HG03103 (cell line): ENCODE measurements at regions not wholly inside any gene's neighbourhood (a gene's known extent, or its start where the extent isn't known, plus 50 kb on each side); places are given as distances from the start of the nearest gene placed in this dataset.

Source experiments
- ATAC-seq: cut with Tn5 transposase; IDR thresholded peaks from one replicate; pipeline ENCODE4 v1.9.1; 2021; ENCODE audit warnings: low read depth; ENCODE audit not compliant: unreplicated experiment

DNA sequence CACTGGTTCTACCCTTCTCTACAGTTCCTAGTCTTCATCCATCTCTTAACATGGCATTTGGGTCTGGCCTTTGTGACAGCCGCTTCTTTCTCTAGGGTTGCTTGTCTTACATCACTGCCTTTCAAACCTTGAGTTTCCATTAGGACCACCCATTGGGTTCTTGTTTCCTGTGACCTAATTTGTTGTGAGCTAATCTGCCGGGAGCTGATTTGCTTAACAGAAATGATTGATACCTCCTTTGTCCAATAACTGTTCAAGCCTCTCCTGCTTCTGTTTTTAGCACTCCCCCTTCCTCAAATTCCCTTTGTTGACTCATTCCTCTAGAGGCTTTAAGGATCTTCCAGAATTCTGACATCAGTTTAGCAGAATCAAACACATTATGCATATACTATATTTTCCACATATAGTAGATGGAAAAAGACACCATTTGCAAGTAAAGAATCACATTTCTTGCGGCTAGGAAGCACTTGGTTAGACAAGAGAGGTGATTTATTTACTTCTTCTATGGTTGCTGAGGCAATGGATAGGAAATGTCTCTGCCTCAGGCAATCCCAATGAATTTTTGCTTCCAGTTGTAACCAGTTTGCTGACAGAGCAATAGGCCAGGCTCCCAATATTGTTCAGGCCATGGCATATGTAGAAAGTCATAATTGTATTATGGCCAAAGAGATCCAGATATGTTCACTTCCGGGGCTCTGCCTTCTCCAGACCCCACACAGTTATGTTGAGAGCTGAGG is 130.7 kb downstream of the SNX19 start:
- ATAC-seq: no peak

DNA sequence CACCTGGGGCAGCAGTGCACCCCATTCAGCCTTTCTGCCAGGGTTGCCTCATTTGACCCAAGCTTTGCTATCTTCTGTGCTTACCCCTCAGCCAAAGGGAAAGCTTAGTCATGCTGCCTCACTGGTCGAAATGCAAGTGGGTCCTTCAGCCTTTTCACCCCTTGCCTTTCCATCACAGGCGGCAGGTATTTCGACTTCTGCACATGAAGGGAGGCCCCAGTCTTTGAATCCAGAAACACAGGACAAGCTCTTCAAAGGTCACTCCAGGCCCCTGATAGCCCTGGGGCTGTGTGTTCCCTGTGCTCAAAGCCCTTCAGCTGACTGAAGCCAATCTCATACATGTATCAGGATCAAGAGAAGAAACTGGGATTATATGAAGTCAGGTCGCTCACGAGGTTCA is 129.7 kb downstream of the SNX19 start:
- no peak for ATAC-seq

DNA sequence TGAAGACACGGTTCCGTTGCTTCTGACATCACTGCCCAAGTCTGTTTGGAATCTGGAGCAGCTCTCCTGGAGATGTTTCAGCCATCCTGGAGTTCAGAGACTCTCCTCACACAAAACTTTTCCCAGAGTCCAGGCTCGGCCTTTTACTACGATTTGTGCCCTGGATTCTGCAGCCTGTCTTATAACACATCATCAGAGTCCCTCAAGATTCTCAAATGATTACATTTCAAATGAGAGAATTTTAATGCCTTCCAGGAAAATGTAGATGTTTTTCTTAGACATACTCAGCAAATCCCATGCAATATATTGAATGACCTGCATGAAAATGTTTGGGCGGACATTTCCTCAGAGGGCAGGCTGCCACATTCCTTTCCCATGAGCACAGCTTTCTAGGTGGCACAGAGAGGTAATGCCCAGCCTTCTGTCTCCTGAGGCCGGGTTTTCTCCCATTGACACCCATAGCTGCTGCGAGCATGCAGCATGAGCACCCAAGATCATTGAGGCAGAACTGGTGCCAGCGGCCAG is 129.1 kb downstream of the SNX19 start:
- ATAC-seq: no peak

DNA sequence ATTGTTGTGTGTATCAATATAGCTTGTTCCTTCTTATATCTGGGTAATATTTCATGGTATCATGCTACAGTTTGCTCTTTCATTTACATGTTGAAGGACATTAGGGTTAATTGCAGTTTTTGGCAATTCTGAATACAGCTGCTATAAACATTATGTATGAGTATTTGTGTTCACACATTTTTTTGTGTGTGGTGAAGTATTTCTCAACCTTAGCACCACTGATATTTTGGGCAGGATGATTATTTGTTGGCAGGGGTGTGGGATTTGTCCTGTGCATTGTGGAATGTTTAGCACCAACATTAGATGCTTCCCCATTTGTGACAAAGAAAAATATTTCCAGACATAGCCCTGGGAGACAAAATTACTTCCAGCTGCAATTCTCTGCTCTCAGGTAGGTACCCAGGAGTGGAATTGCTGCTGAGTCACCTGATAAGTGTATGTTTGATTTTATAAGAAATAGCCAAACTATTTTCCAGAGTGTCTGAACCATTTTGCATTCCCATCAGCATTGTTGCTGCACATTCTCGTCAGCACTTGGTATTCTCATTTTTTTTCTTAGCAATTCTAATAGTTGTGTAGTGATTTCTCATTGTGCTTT is 128.2 kb downstream of the SNX19 start:
- ATAC-seq: no peak

DNA sequence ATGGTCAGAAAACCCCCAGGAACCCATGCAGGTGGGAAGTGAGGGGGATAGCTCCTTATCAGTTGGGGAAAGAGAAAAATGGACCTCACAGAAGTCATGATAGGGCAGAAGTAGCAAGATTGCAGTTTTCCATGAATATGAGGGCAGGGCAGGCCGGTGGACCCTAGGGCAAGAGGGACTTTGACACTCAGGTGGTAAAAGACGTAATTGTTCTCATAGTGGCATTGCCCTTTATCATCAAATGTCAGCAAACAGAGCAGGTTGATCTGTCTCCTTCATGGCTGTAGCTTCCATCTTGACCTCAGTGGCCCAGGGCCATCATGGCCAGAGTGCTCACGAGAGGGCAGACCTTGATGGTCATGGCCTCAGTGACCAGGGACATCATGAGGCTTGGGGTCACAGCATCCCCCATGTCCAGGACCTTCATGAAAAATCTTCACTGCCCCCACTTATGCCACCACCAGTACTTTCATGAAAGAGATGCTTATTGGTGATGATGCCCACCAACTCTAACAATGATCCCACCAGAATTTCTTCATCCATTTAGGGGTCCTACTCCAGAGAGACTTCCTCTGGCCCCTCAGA is 127.1 kb downstream of the SNX19 start:
- no peak for ATAC-seq

DNA sequence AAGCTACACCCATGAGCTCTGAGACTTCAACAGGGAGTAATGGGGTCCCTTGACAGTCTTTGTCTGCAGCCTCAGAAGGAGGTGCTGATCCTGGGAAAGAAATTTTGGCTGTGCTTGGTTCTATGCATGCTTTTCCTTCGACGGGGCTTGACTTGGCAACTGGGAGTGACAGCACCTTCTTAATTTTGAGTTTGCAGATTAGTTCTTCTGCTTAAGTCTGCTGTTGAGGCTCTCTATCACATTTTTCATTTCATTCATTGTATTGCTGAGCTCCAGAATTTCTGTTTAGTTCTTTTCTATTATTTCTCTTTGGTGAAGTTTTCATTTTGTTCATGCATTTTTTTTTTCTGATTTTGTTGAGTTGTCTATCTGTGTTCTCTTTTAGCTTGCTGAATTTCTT is 125.6 kb downstream of the SNX19 start:
- no peak for ATAC-seq

GRCh38 chr11:130792772-130793171 is 123.5 kb downstream of the SNX19 start:
- no peak for ATAC-seq

GRCh38 chr11:130796828-130797227 is 119.5 kb downstream of the SNX19 start:
- ATAC-seq: no peak

DNA sequence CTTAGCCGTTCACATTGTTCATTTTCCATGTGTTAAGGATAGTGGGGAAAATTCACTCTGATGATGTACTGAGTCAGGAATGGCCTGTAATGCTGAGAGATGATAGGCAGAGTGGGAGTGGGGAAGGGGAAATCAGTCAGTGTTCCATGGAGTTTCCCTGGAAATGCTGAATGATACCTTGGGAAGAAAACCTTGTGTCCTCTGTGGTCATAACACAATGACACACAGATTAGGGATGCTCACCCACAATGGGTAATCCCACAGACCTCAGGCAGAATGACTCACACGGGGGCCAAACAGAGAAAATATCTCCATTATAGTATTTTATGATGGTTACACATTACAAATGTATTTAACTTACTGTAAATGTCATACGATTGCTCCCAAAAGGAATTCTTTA is 118.0 kb downstream of the SNX19 start:
- ATAC-seq: no peak

DNA sequence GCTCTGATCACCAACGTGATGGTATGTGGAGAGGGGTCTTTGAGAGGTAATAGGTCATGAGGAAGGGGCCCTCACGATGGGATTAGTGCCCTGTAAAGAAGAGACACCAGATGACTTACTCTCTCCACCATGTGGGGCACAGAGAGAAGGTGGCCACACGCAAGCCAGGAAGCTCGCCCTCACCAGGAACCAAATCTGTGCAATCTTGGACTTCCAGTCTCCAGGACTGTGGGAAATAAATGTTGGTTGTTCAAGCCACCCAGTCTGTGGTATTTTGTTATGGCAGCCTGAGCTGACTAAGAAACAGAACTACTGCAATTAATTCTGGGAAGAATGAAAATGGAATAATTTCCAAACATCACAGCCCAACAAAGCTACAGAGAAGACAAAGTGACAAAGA is 117.5 kb downstream of the SNX19 start:
- no peak for ATAC-seq

DNA sequence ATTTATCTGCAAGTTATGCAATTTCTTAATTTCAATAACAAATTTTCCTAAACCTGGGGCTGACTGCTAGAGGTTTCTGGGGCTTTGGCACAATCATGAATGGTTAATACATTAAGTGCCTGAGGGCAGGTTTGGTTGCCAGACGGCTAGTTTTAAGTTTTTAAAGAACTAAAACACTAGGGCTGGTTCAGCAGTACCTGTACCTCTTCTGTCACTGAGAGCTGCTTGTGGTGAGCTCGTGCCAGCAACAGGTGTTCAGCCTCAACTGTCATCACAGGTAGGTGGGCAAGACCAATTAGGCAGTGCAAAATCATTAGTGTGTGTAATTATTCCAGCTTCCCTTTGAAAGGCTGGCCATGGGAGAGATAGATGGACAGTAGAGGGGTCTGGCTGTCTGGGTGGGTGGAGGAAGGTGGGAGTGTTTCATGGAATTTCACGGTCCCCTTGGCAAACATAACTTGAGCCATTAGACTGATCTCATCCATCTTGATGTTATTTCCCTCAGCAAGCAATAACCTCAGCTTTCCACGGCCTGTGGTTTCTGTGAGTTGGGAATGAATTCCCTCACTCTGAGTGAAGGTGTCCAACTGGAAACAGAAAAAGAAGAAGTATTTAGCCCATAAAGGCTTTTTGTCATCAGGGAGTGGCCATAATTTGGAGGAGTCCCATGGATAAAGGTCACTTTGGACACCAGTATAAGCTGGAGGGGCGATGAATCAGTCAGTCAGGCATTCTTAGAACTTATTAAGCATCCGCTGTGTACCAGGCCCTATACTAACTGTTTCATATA is 114.8 kb downstream of the SNX19 start:
- ATAC-seq: no peak

DNA sequence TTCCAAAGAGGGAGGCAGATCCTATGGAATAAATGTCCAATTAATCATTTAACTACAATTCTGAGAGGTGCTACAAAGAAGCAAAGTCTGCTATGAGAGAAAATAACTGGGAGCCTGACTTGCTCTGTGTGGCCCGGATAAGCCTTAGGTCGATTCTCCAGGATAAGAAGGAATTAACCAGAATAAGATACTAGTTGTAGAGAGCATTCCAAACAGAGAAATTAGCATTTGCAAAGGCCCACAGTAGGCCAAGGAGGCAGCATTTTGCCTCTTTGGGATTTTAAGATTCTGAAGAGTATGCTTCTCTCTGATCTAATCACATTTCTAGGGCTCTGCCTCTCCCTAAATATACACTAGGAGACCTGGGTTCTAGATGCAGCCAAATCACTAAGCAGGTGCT is 113.7 kb downstream of the SNX19 start:
- ATAC-seq: no peak

- no peak for ATAC-seq
These were observed 111.8 kb downstream of the SNX19 start for GRCh38 chr11:130804306-130805076.

DNA sequence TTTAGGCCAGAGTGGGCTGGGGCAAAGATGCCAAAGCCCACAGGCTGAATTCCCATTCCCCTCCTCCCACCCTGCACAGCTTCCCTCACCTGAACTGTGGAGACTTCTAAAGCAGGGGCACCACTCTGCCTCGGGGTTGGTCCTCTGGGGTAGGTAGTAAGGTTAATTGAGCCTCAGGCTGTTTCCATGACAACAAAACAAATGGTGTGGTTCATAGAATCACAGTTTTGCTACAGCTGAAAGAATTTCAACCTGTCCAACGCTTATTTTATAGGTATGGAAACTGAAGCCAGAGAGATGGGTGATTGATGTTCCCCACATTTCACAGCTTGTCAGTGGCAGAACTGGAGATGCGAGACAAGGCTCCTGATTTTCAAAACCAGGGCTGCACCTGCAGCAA is 109.5 kb downstream of the SNX19 start:
- no peak for ATAC-seq

GRCh38 chr11:130808541-130808940 is 107.7 kb downstream of the SNX19 start:
- ATAC-seq: no peak

DNA sequence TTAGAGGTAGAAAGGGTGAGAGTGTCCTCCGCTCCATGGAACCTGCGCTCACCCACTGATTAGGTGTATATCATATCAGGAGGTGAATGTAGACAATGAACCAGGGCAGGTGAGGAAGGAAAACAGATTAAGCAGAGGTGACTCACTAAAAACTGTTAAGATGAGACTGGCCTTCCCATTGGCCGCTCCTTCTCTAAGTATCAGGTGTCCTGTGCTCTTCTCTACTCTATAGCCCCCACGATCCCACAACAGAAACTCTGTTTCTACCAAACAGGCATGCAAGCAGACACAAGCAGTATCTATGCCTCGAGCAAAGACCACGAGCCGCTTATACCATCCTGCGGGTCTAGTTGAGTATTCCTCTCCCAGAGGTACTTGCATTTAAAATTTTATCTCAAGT is 103.1 kb downstream of the SNX19 start:
- ATAC-seq: no peak

- no peak for ATAC-seq
These were observed 102.6 kb downstream of the SNX19 start for GRCh38 chr11:130813638-130814037.

DNA sequence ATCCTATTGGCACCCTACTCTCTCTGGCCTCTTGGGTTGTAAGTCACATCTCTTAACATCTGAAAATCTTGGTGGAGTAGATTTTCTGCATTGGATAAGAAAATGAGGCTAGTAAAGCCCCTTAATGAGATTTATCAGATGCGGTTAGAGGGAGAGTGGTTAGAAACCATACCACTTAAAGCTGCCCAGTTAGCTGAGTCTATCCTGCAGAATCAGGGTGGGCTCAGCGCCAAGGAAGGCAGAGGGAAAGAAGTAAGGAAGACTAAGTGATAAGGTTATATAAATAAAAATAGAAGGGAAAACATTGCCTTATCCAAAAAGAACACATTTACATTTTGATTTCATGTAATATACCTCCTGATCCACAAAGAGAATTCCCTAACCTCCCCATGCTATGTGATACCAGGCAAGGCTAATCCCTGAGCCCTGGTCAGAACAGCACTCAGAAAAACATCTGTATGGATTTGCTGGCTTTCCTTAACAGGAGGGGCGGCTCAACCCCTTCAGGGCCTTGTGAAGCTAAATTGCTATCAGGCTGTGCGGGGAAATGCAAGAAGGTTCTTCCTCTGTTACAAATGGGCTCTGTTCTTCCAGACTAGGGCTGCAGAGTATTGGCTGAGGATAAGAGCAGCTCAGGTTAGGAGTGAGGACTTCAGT is 101.7 kb downstream of the SNX19 start:
- no peak for ATAC-seq

DNA sequence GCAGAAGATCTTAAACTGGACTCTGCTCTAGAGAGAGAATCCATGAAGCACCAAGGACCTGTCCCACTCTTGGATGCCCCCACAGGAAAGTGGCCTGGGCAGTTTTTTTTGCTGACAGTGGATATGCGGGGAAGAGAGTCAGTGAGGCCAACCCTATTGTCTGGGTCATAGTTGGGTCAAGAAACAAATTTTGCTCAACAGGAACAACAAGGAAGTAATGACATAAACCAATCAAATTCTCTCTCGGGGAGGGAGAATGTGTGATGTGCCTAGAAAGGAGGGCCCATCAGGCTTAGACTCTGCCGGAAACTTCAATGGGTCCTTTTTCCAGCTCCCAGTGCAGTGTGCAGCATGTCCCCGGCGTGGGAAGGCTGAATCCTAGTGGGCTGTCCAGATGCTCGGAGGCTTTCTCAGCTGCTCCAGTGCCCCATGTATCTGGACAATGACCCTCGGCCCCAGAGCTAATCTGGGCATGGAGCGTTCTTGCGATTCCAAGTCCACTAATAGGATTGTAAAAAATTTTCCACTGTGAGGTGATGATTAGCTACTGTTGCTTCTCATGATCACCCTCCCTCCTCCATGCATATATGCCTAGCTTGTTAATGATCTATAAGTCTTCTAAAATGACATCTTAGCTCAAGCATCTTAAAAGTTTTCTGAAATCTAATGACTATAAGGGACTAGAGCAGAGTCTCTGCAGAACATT is 101.0 kb downstream of the SNX19 start:
- no peak for ATAC-seq
